ENCODE measurements at regions not wholly inside any gene's neighbourhood (a gene's known extent, or its start where the extent isn't known, plus 50 kb on each side); places are given as distances from the start of the nearest gene placed in this dataset.

DNA sequence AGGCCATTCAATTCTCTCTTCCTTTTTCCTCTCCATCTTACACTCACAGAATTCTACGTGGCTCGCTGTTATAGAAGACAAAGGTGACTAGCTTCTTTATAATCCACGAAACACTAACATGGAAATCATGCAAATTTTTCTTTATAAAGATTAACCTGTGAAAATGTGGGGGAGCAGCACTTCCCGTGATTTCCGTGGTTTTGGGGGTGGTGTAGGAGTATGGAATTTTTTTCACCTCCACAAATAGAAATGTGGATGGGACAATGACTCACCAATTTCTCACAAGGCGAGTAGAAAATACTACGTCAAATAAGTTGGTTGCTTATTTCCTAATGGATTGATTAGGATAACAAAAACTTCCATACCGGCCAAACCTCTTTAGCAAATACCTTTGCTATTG lies 719.2 kb upstream of the TENM3 start:
- Histone ChIP-seq H3K36me3 (replicated peaks in 1 of 2; ENCODE audit: insufficient read depth in 1 of 2, low read depth in 2 of 2) (no peaks in the 10 kb centered on the region), H3K27me3 (peaks cover 0 to 1% of the 10 kb centered on the region in 2 donors), H3K27ac (no peak overlapping the region), H3K4me3 (no peak overlapping the region), H3K9me3 (no peaks in the 10 kb centered on the region), H3K4me1 (no peaks in the 10 kb centered on the region)
- 45% methylated on average over 8 of the region's 8 CpGs for WGBS, 2 donors
- no peak for ATAC-seq
- intact Hi-C loops (cut with DNase I): no loop called here
- no peak for TF ChIP-seq POLR2A (IDR thresholded peaks at IDR 0.05)
- TF ChIP-seq, protein P1, sequence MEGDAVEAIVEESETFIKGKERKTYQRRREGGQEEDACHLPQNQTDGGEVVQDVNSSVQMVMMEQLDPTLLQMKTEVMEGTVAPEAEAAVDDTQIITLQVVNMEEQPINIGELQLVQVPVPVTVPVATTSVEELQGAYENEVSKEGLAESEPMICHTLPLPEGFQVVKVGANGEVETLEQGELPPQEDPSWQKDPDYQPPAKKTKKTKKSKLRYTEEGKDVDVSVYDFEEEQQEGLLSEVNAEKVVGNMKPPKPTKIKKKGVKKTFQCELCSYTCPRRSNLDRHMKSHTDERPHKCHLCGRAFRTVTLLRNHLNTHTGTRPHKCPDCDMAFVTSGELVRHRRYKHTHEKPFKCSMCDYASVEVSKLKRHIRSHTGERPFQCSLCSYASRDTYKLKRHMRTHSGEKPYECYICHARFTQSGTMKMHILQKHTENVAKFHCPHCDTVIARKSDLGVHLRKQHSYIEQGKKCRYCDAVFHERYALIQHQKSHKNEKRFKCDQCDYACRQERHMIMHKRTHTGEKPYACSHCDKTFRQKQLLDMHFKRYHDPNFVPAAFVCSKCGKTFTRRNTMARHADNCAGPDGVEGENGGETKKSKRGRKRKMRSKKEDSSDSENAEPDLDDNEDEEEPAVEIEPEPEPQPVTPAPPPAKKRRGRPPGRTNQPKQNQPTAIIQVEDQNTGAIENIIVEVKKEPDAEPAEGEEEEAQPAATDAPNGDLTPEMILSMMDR (IDR thresholded peaks at IDR 0.05): no peak
- no peak for DNase-seq

- DNase-seq (no peak), ATAC-seq (no peak)
- H3K27me3 ChIP-seq: peaks cover 0 to 3% of the 10 kb centered on the region in 2 donors
- no peak for TF ChIP-seq POLR2A (IDR thresholded peaks at IDR 0.05)
- TF ChIP-seq, protein P1 (IDR thresholded peaks at IDR 0.05): no peak
- 68 to 69% methylated on average over 5 of the region's 5 CpGs for WGBS, 2 donors
- no peaks in the 10 kb centered on the region for H3K9me3 ChIP-seq
- no peak overlapping the region for H3K27ac ChIP-seq
- no peaks in the 10 kb centered on the region for H3K36me3 ChIP-seq (replicated peaks in 1 of 2; ENCODE audit: insufficient read depth in 1 of 2, low read depth in 2 of 2)
- intact Hi-C loops (cut with DNase I): no loop called here
- H3K4me1 ChIP-seq: no peaks in the 10 kb centered on the region
- H3K4me3 ChIP-seq: no peak overlapping the region
These were observed 718.7 kb upstream of the TENM3 start for GRCh38 chr4:181524499-181524898.

DNA sequence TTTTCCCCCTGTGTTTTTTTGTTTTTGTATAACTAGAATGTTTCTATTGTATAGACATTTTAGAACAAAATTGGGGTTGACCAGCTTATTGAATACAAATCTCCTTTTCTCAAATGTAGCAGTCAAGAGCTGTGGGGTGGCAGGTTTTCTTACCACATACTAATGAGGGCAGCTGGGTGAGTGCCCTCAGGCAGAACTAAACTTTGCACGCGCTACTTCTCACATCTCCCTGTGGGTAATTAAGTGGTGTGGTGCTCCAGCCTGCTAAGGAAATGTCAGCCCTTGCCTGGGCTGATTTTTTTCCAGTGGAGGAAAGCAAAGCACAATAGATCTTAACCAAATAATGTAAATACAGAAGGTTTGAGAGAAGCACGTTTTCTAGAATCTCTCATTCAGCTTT lies 717.6 kb upstream of the TENM3 start:
- DNase-seq: no peak
- H3K27me3 ChIP-seq: peaks cover 0 to 3% of the 10 kb centered on the region in 2 donors
- ATAC-seq: no peak
- H3K4me1 ChIP-seq: no peaks in the 10 kb centered on the region
- no peaks in the 10 kb centered on the region for H3K36me3 ChIP-seq (replicated peaks in 1 of 2; ENCODE audit: insufficient read depth in 1 of 2, low read depth in 2 of 2)
- 32 to 52% methylated on average over 3 of the region's 3 CpGs for whole genome bisulfite sequencing, 2 donors
- TF ChIP-seq, protein P1 (IDR thresholded peaks at IDR 0.05): no peak
- no peak for TF ChIP-seq POLR2A (IDR thresholded peaks at IDR 0.05)
- no peak overlapping the region for H3K27ac ChIP-seq
- H3K4me3 ChIP-seq: no peak overlapping the region
- intact Hi-C loops (cut with DNase I): no loop called here
- no peaks in the 10 kb centered on the region for H3K9me3 ChIP-seq

DNA sequence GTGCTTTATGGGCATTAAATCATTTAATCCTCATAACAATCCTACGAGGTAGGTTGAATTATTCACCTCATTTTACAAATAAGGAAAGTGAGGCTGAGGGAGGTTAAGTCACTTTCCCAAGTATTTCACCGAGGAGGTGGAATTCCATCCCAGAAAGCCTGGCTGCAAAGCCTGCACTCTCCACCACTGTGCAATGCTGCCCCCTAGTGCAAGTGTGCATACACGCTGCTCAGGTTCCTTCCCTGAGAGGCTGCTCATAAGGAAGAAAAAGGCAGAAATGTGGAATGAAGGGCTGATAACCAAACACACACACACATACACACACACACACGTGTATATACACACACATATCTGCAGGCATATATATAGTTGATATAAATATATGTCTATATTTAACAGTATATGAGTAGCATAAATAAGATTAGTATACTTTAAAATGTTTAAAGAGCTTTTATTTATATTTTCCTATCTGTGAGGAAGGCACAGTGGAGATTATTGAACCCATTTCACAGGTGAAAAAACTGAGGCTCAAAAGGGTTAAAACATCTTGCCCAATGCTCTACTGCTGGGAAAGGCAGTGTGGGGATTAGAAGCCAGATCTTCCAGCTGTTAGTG lies 714.5 kb upstream of the TENM3 start:
- Histone ChIP-seq H3K27me3 (peaks cover 0 to 3% of the 10 kb centered on the region in 2 donors), H3K36me3 (replicated peaks in 1 of 2; ENCODE audit: insufficient read depth in 1 of 2, low read depth in 2 of 2) (no peaks in the 10 kb centered on the region), H3K9me3 (no peaks in the 10 kb centered on the region), H3K27ac (no peak overlapping the region), H3K4me3 (no peak overlapping the region), H3K4me1 (no peaks in the 10 kb centered on the region)
- TF ChIP-seq, protein P1 (IDR thresholded peaks at IDR 0.05): peak; percentile 61 to 88 (median 80)
- TF ChIP-seq POLR2A (IDR thresholded peaks at IDR 0.05): no peak
- intact Hi-C loops (cut with DNase I): no loop called here
- ATAC-seq (peak; percentile 83), DNase-seq (peak; percentile 68 to 77 (median 74))
- WGBS, 2 donors: 1 to 3% methylated on average over 4 of the region's 4 CpGs

- no peak for DNase-seq
- intact Hi-C loops (cut with DNase I): no loop called here
- WGBS, 2 donors: 14 to 15% methylated on average over 4 of the region's 4 CpGs
- no peaks in the 10 kb centered on the region for H3K4me1 ChIP-seq
- peaks cover 0 to 3% of the 10 kb centered on the region in 2 donors for H3K27me3 ChIP-seq
- H3K4me3 ChIP-seq: no peak overlapping the region
- H3K9me3 ChIP-seq: no peaks in the 10 kb centered on the region
- TF ChIP-seq, protein P1 (IDR thresholded peaks at IDR 0.05): no peak
- no peak for TF ChIP-seq POLR2A (IDR thresholded peaks at IDR 0.05)
- no peak for ATAC-seq
- no peaks in the 10 kb centered on the region for H3K36me3 ChIP-seq (replicated peaks in 1 of 2; ENCODE audit: insufficient read depth in 1 of 2, low read depth in 2 of 2)
- no peak overlapping the region for H3K27ac ChIP-seq
These were observed 713.7 kb upstream of the TENM3 start for GRCh38 chr4:181529537-181529936.
